AG04450 (cell line): ENCODE measurements at regions not wholly inside any gene's neighbourhood (a gene's known extent, or its start where the extent isn't known, plus 50 kb on each side); places are given as distances from the start of the nearest gene placed in this dataset.

ENCODE experiments used
- CTCF ChIA-PET: fragments of 300-600, 350-600 bp; formaldehyde crosslinking; extraction: SDS; loops from one replicate; lab custom pipeline; 2022; ENCODE audit warnings: antibody characterized with exemption, inconsistent platforms; lab: Charles Lee
- POLR2A ChIA-PET: fragments of 350-600 bp; formaldehyde crosslinking; extraction: SDS; loops from one replicate; lab custom pipeline; 2021; ENCODE audit warnings: antibody characterized with exemption, inconsistent platforms; lab: Yijun Ruan, JAX
- DNase-seq: peaks from one replicate; pipeline ENCODE4 v3.0.0-alpha.2; 2011; ENCODE audit warnings: low read depth, low spot score
- H3K27ac ChIP-seq: one replicate; pipeline ENCODE4 v1.5.1; 2012; ENCODE audit warnings: low read depth, low read length, control low read depth
- H3K27me3 ChIP-seq: one replicate; pipeline ENCODE4 v1.6.0; 2012; ENCODE audit warnings: low read length; ENCODE audit not compliant: control insufficient read depth, insufficient read depth
- H3K4me3 ChIP-seq: 2 replicates; pipeline ENCODE4 v1.5.1; 2011; ENCODE audit warnings: mild to moderate bottlenecking, low read depth, low read length, control low read depth
- H3K9me3 ChIP-seq: 2 replicates; pipeline ENCODE4 v1.5.1; 2012; ENCODE audit warnings: low read length; ENCODE audit not compliant: control insufficient read depth, insufficient read depth
- TF ChIP-seq, protein P1 (sequence below): IDR thresholded peaks from 2 replicates; pipeline ENCODE4 v1.5.1; 2011; ENCODE audit warnings: low read depth, low read length, control low read depth, inconsistent platforms

DNA sequence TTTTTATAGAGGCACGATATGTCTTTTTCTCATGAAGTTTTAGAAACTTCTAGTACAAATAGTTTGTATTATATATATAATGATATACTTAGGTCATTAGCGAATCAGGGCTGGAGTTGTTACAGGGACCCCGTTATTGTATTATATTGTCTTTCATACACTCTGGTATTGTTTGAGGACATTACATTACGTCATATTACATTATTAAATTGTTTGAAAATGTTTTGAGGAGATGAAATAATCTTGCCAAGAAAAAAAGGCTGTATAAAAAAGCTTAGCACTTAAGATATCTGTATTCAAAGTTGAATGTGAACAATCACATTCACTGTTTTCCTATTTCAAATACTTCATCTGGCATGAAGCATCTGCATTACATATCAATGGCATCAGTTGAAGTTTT is 239.6 kb upstream of the ASCC3 start:
- POLR2A ChIA-PET: no interaction called here
- TF ChIP-seq, protein P1, sequence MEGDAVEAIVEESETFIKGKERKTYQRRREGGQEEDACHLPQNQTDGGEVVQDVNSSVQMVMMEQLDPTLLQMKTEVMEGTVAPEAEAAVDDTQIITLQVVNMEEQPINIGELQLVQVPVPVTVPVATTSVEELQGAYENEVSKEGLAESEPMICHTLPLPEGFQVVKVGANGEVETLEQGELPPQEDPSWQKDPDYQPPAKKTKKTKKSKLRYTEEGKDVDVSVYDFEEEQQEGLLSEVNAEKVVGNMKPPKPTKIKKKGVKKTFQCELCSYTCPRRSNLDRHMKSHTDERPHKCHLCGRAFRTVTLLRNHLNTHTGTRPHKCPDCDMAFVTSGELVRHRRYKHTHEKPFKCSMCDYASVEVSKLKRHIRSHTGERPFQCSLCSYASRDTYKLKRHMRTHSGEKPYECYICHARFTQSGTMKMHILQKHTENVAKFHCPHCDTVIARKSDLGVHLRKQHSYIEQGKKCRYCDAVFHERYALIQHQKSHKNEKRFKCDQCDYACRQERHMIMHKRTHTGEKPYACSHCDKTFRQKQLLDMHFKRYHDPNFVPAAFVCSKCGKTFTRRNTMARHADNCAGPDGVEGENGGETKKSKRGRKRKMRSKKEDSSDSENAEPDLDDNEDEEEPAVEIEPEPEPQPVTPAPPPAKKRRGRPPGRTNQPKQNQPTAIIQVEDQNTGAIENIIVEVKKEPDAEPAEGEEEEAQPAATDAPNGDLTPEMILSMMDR: no peak
- H3K27ac ChIP-seq: no peak overlapping the region
- CTCF ChIA-PET: no interaction called here
- no peaks in the 10 kb centered on the region for H3K27me3 ChIP-seq
- DNase-seq: no peak
- H3K4me3 ChIP-seq: no peak overlapping the region
- 0 out of 2 replicates have a peak, but pooled peaks cover 2% of the 10 kb centered on the region for H3K9me3 ChIP-seq

DNA sequence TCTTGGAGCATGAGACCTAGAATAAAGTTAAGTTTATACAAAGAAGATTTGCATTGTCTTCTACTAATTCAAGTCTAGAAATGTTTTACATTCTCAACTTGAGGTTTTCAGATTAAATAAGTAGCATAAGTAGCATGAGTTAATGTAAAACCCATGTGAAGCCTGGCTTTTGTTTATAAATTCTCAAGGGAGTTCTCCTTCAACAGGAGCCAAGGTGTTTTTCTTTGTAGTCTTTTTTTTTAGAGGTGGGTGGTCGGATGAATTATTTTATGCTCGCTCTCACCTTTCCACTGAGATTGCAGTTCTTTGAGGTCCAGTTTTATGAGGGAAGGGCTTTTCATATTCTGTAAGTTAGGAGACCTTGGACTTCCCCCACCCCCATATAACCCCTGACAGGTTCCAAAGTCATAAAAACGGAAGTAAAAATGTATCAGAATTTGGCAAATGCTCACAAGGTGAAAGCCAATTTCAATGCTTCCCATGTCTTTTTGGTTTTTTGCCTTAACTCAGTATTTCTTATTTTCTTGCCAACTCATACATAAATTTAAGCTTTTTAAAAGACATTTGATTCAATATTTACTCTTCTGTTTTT is 244.3 kb upstream of the ASCC3 start:
- TF ChIP-seq, protein P1: no peak
- H3K27me3 ChIP-seq: no peaks in the 10 kb centered on the region
- CTCF ChIA-PET: no interaction called here
- H3K27ac ChIP-seq: no peak overlapping the region
- no peaks in the 10 kb centered on the region for H3K9me3 ChIP-seq
- POLR2A ChIA-PET: no interaction called here
- no peak for DNase-seq
- no peak overlapping the region for H3K4me3 ChIP-seq

DNA sequence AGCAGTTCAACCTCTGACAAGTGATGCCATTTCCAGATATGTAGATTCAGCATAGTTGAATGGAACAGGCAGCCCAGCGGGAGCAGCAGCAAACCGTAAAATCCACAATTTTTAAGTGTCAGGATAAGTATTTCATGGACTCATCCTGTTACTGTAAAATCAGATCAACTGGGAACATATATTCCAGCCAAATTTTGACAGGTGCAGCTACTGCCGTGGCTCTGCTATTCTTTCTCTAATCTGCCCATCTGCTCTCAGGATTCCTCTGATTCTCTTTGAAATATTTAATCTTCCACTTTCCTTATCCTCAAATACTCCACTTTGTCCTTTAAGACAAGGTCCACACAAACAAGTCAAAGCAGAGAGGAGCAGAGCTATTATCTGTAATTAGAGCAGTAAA is 245.4 kb upstream of the ASCC3 start:
- CTCF ChIA-PET: interaction anchor here (0.6 kb wide), 1 partner anchor 106 kb away, joined by 3 read pairs; no protein-coding TSS in a partner anchor
- POLR2A ChIA-PET: interaction anchor here (0.7 kb wide), 1 partner anchor 1260 kb away, joined by 3 read pairs; no protein-coding TSS in a partner anchor
- Histone ChIP-seq H3K4me3 (no peak overlapping the region), H3K27ac (no peak overlapping the region), H3K9me3 (no peaks in the 10 kb centered on the region), H3K27me3 (no peaks in the 10 kb centered on the region)
- no peak for DNase-seq
- TF ChIP-seq, protein P1: no peak

DNA sequence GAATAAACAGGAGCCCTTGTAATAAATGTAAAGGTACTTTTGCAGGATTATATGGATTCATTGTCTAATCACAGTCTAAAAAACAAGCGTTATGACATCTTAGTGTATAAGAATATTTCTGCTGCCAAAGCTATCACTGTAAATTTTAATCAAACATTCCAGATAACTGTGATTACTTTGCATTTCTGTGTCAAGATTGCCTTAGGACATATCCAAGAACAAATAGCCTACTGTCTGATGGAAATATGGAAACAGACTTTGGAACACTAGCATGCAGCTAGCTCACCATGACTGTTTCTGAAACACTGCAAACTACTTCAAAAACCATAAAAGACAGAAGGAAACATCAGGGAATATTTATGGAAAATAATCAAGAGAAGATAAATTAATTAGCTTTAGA is 248.7 kb upstream of the ASCC3 start:
- H3K27ac ChIP-seq: no peak overlapping the region
- CTCF ChIA-PET: no interaction called here
- no peaks in the 10 kb centered on the region for H3K9me3 ChIP-seq
- H3K4me3 ChIP-seq: no peak overlapping the region
- DNase-seq: no peak
- POLR2A ChIA-PET: no interaction called here
- no peaks in the 10 kb centered on the region for H3K27me3 ChIP-seq
- TF ChIP-seq, protein P1: no peak

DNA sequence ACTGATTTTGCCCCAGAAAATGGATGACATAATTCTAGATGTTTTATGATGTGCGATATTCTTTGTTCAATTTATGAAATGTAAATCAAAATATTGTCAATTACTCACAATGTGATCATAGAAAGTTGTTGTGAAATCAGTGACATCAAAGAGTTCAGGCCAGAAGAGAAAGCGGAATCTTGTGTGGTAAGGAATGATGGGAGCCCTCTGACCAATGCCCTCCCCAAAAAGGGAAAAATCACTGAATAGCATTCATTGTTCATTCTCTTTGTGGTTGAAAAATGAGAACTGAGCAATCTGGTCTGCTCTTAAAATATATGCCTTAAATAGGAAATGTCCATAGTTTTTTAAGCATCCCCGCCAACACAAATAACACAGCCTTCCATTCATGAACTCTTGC is 247.1 kb upstream of the GRIK2 start:
- no peaks in the 10 kb centered on the region for H3K9me3 ChIP-seq

More for the DNA sequence above, 247.1 kb upstream of the GRIK2 start:
- DNase-seq: no peak
- H3K27ac ChIP-seq: no peak overlapping the region
- POLR2A ChIA-PET: no interaction called here
- H3K4me3 ChIP-seq: no peak overlapping the region
- CTCF ChIA-PET: no interaction called here
- no peaks in the 10 kb centered on the region for H3K27me3 ChIP-seq
- TF ChIP-seq, protein P1: no peak
